ENCODE measurements at regions not wholly inside any gene's neighbourhood (a gene's known extent, or its start where the extent isn't known, plus 50 kb on each side); places are given as distances from the start of the nearest gene placed in this dataset.
"Not testable (repeated sequence)": the region's sequence is repeated elsewhere in the genome, so short reads cannot be mapped to it uniquely, and the experiment has no call there.

- Mint-ChIP-seq H3K4me3 (ENCODE audit: low read depth) (no peak overlapping the region), H3K36me3 (ENCODE audit: insufficient read depth) (peaks cover 3% of the 10 kb centered on the region), H3K27ac (no peak overlapping the region), H3K9me3 (ENCODE audit: low read depth) (peaks cover 4% of the 10 kb centered on the region), H3K4me1 (ENCODE audit: low read depth) (no peaks in the 10 kb centered on the region), H3K27me3 (no peaks in the 10 kb centered on the region)
- no peak for DNase-seq (ENCODE audit: low spot score, unreplicated experiment)
- TF ChIP-seq CTCF (IDR thresholded peaks at IDR 0.05; ENCODE audit: unreplicated experiment): no peak
Observed at GRCh38 chr5:21574438-21574837, 1278.7 kb downstream of the CDH12 start.

- Mint-ChIP-seq H3K27ac (no peak overlapping the region), H3K36me3 (ENCODE audit: insufficient read depth) (peaks cover 2% of the 10 kb centered on the region), H3K9me3 (ENCODE audit: low read depth) (peaks cover 3% of the 10 kb centered on the region), H3K4me1 (ENCODE audit: low read depth) (no peaks in the 10 kb centered on the region), H3K4me3 (ENCODE audit: low read depth) (no peak overlapping the region), H3K27me3 (no peaks in the 10 kb centered on the region)
- no peak for DNase-seq (ENCODE audit: low spot score, unreplicated experiment)
- no peak for TF ChIP-seq CTCF (IDR thresholded peaks at IDR 0.05; ENCODE audit: unreplicated experiment)
Observed at GRCh38 chr5:21573416-21574314, 1279.5 kb downstream of the CDH12 start.

- H3K4me3 Mint-ChIP-seq (ENCODE audit: low read depth); H3K4me1 Mint-ChIP-seq (ENCODE audit: low read depth); H3K36me3 Mint-ChIP-seq (ENCODE audit: insufficient read depth); H3K27me3 Mint-ChIP-seq; H3K9me3 Mint-ChIP-seq (ENCODE audit: low read depth); DNase-seq (ENCODE audit: low spot score, unreplicated experiment); H3K27ac Mint-ChIP-seq: not testable (repeated sequence)
Observed at GRCh38 chr5:21571196-21571595, 1281.9 kb downstream of the CDH12 start.

- not testable (repeated sequence) for H3K9me3 Mint-ChIP-seq (ENCODE audit: low read depth); H3K27ac Mint-ChIP-seq
Observed at GRCh38 chr5:21559109-21559508, 1294.0 kb downstream of the CDH12 start.

GRCh38 chr5:21552263-21552662 is 1300.9 kb downstream of the CDH12 start:
- not testable (repeated sequence) for H3K36me3 Mint-ChIP-seq (ENCODE audit: insufficient read depth); H3K27me3 Mint-ChIP-seq; H3K27ac Mint-ChIP-seq; H3K4me3 Mint-ChIP-seq (ENCODE audit: low read depth); DNase-seq (ENCODE audit: low spot score, unreplicated experiment); H3K4me1 Mint-ChIP-seq (ENCODE audit: low read depth); H3K9me3 Mint-ChIP-seq (ENCODE audit: low read depth)

More at GRCh38 chr5:21559109-21559508, 1294.0 kb downstream of the CDH12 start:
- not testable (repeated sequence) for DNase-seq (ENCODE audit: low spot score, unreplicated experiment); H3K4me3 Mint-ChIP-seq (ENCODE audit: low read depth); H3K27me3 Mint-ChIP-seq; H3K4me1 Mint-ChIP-seq (ENCODE audit: low read depth); H3K36me3 Mint-ChIP-seq (ENCODE audit: insufficient read depth)

GRCh38 chr5:21550916-21551315 is 1302.2 kb downstream of the CDH12 start:
- not testable (repeated sequence) for H3K4me3 Mint-ChIP-seq (ENCODE audit: low read depth); DNase-seq (ENCODE audit: low spot score, unreplicated experiment); H3K27me3 Mint-ChIP-seq; H3K9me3 Mint-ChIP-seq (ENCODE audit: low read depth); H3K27ac Mint-ChIP-seq; H3K36me3 Mint-ChIP-seq (ENCODE audit: insufficient read depth); H3K4me1 Mint-ChIP-seq (ENCODE audit: low read depth)

GRCh38 chr5:21547656-21548055 is 1305.5 kb downstream of the CDH12 start:
- H3K27me3 Mint-ChIP-seq; H3K36me3 Mint-ChIP-seq (ENCODE audit: insufficient read depth); H3K27ac Mint-ChIP-seq; H3K4me3 Mint-ChIP-seq (ENCODE audit: low read depth); DNase-seq (ENCODE audit: low spot score, unreplicated experiment); H3K4me1 Mint-ChIP-seq (ENCODE audit: low read depth); H3K9me3 Mint-ChIP-seq (ENCODE audit: low read depth): not testable (repeated sequence)

GRCh38 chr5:21535114-21535513 is 1318.0 kb downstream of the CDH12 start:
- not testable (repeated sequence) for H3K4me3 Mint-ChIP-seq (ENCODE audit: low read depth); H3K9me3 Mint-ChIP-seq (ENCODE audit: low read depth); H3K4me1 Mint-ChIP-seq (ENCODE audit: low read depth); DNase-seq (ENCODE audit: low spot score, unreplicated experiment); H3K36me3 Mint-ChIP-seq (ENCODE audit: insufficient read depth); H3K27me3 Mint-ChIP-seq; H3K27ac Mint-ChIP-seq

GRCh38 chr5:21521157-21521556 is 1332.0 kb downstream of the CDH12 start:
- not testable (repeated sequence) for H3K4me1 Mint-ChIP-seq (ENCODE audit: low read depth); H3K27me3 Mint-ChIP-seq; H3K36me3 Mint-ChIP-seq (ENCODE audit: insufficient read depth); H3K27ac Mint-ChIP-seq; H3K9me3 Mint-ChIP-seq (ENCODE audit: low read depth); H3K4me3 Mint-ChIP-seq (ENCODE audit: low read depth); DNase-seq (ENCODE audit: low spot score, unreplicated experiment)

- not testable (repeated sequence) for DNase-seq (ENCODE audit: low spot score, unreplicated experiment); H3K9me3 Mint-ChIP-seq (ENCODE audit: low read depth)
Observed at GRCh38 chr5:21496926-21497325, 1356.2 kb downstream of the CDH12 start.

GRCh38 chr5:21496056-21496455 is 1357.1 kb downstream of the CDH12 start:
- H3K36me3 Mint-ChIP-seq (ENCODE audit: insufficient read depth); H3K27ac Mint-ChIP-seq; H3K4me3 Mint-ChIP-seq (ENCODE audit: low read depth); H3K27me3 Mint-ChIP-seq; H3K4me1 Mint-ChIP-seq (ENCODE audit: low read depth); DNase-seq (ENCODE audit: low spot score, unreplicated experiment); H3K9me3 Mint-ChIP-seq (ENCODE audit: low read depth): not testable (repeated sequence)

More at GRCh38 chr5:21496926-21497325, 1356.2 kb downstream of the CDH12 start:
- not testable (repeated sequence) for H3K27me3 Mint-ChIP-seq; H3K4me1 Mint-ChIP-seq (ENCODE audit: low read depth); H3K4me3 Mint-ChIP-seq (ENCODE audit: low read depth); H3K27ac Mint-ChIP-seq; H3K36me3 Mint-ChIP-seq (ENCODE audit: insufficient read depth)

All from progenitor cell of endocrine pancreas (in vitro differentiated cells).